ENCODE measurements at regions not wholly inside any gene's neighbourhood (a gene's known extent, or its start where the extent isn't known, plus 50 kb on each side); places are given as distances from the start of the nearest gene placed in this dataset.

- no peak overlapping the region for H3K27ac ChIP-seq
- TF ChIP-seq ZFX (IDR thresholded peaks at IDR 0.05; ENCODE audit: borderline replicate concordance): no peak
- TF ChIP-seq CTCF (IDR thresholded peaks at IDR 0.05): no peak
Measured at GRCh38 chr2:239590995-239591915, 190.4 kb upstream of the HDAC4 start.

GRCh38 chr2:239590276-239590675, 189.5 kb upstream of the HDAC4 start:
- no peak overlapping the region for H3K27ac ChIP-seq
- TF ChIP-seq CTCF (IDR thresholded peaks at IDR 0.05) (no peak), ZFX (IDR thresholded peaks at IDR 0.05; ENCODE audit: borderline replicate concordance) (no peak)

GRCh38 chr2:239589833-239590232, 189.0 kb upstream of the HDAC4 start:
- no peak for TF ChIP-seq CTCF (IDR thresholded peaks at IDR 0.05)
- no peak for TF ChIP-seq ZFX (IDR thresholded peaks at IDR 0.05; ENCODE audit: borderline replicate concordance)
- no peak overlapping the region for H3K27ac ChIP-seq

GRCh38 chr2:239589270-239589825, 188.5 kb upstream of the HDAC4 start:
- TF ChIP-seq CTCF (IDR thresholded peaks at IDR 0.05) (no peak), ZFX (IDR thresholded peaks at IDR 0.05; ENCODE audit: borderline replicate concordance) (no peak)
- H3K27ac ChIP-seq: no peak overlapping the region

GRCh38 chr2:239588451-239589269, 187.8 kb upstream of the HDAC4 start:
- H3K27ac ChIP-seq: no peak overlapping the region
- no peak for TF ChIP-seq ZFX (IDR thresholded peaks at IDR 0.05; ENCODE audit: borderline replicate concordance)
- no peak for TF ChIP-seq CTCF (IDR thresholded peaks at IDR 0.05)

GRCh38 chr2:239587841-239588240, 187.0 kb upstream of the HDAC4 start:
- TF ChIP-seq CTCF (IDR thresholded peaks at IDR 0.05) (no peak), ZFX (IDR thresholded peaks at IDR 0.05; ENCODE audit: borderline replicate concordance) (no peak)
- H3K27ac ChIP-seq: no peak overlapping the region

All from 22Rv1 (cell line).